IPS-11a (cell line): ENCODE measurements at regions not wholly inside any gene's neighbourhood (a gene's known extent, or its start where the extent isn't known, plus 50 kb on each side); places are given as distances from the start of the nearest gene placed in this dataset.

Experiments
- H3K4me3 ChIP-seq: one replicate; pipeline ENCODE4 v1.5.1; 2013; ENCODE audit warnings: low read depth, low read length, control low read depth

- no peak overlapping the region for H3K4me3 ChIP-seq
These were observed 296.9 kb downstream of the OGFRL1 start for GRCh38 chr6:71585472-71585871.

GRCh38 chr6:71588490-71588889, 297.9 kb upstream of the RIMS1 start:
- H3K4me3 ChIP-seq, result no peak overlapping the region

- no peak overlapping the region for H3K4me3 ChIP-seq
These were observed 297.1 kb upstream of the RIMS1 start for GRCh38 chr6:71589254-71589653.

GRCh38 chr6:71592643-71593042, 293.7 kb upstream of the RIMS1 start:
- H3K4me3 ChIP-seq, result no peak overlapping the region

- no peak overlapping the region for H3K4me3 ChIP-seq
These were observed 287.0 kb upstream of the RIMS1 start for GRCh38 chr6:71599359-71599758.

- no peak overlapping the region for H3K4me3 ChIP-seq
These were observed 283.9 kb upstream of the RIMS1 start for GRCh38 chr6:71602385-71603007.

- no peak overlapping the region for H3K4me3 ChIP-seq
These were observed 283.3 kb upstream of the RIMS1 start for GRCh38 chr6:71603021-71603420.

GRCh38 chr6:71608646-71609045, 277.7 kb upstream of the RIMS1 start:
- no peak overlapping the region for H3K4me3 ChIP-seq

GRCh38 chr6:71619836-71620235, 266.5 kb upstream of the RIMS1 start:
- H3K4me3 ChIP-seq, result no peak overlapping the region

- no peak overlapping the region for H3K4me3 ChIP-seq
These were observed 264.3 kb upstream of the RIMS1 start for GRCh38 chr6:71621918-71622519.

- no peak overlapping the region for H3K4me3 ChIP-seq
These were observed 244.2 kb upstream of the RIMS1 start for GRCh38 chr6:71642120-71642519.

- no peak overlapping the region for H3K4me3 ChIP-seq
These were observed 243.6 kb upstream of the RIMS1 start for GRCh38 chr6:71642793-71643192.

GRCh38 chr6:71645299-71645698, 241.1 kb upstream of the RIMS1 start:
- H3K4me3 ChIP-seq, result no peak overlapping the region

GRCh38 chr6:71649915-71650314, 236.4 kb upstream of the RIMS1 start:
- no peak overlapping the region for H3K4me3 ChIP-seq

- no peak overlapping the region for H3K4me3 ChIP-seq
These were observed 234.7 kb upstream of the RIMS1 start for GRCh38 chr6:71651636-71652035.

- no peak overlapping the region for H3K4me3 ChIP-seq
These were observed 230.2 kb upstream of the RIMS1 start for GRCh38 chr6:71656121-71656520.

GRCh38 chr6:71665931-71666330, 220.4 kb upstream of the RIMS1 start:
- H3K4me3 ChIP-seq, result no peak overlapping the region

- H3K4me3 ChIP-seq, result no peak overlapping the region
These were observed 213.5 kb upstream of the RIMS1 start for GRCh38 chr6:71672876-71673275.

- H3K4me3 ChIP-seq, result no peak overlapping the region
These were observed 211.0 kb upstream of the RIMS1 start for GRCh38 chr6:71675386-71675785.

- H3K4me3 ChIP-seq, result no peak overlapping the region
These were observed 210.1 kb upstream of the RIMS1 start for GRCh38 chr6:71676298-71676697.

- H3K4me3 ChIP-seq, result no peak overlapping the region
These were observed 208.3 kb upstream of the RIMS1 start for GRCh38 chr6:71678091-71678490.

- no peak overlapping the region for H3K4me3 ChIP-seq
These were observed 205.0 kb upstream of the RIMS1 start for GRCh38 chr6:71681234-71681867.
